DMS 273 treated with DMSO at 0.1 percent for 48 hours (cell line): ENCODE measurements at regions not wholly inside any gene's neighbourhood (a gene's known extent, or its start where the extent isn't known, plus 50 kb on each side); places are given as distances from the start of the nearest gene placed in this dataset.

Experiments used
- DNase-seq: peaks from one replicate; lab custom pipeline; 2025; lab: John Stamatoyannopoulos, UW

DNA sequence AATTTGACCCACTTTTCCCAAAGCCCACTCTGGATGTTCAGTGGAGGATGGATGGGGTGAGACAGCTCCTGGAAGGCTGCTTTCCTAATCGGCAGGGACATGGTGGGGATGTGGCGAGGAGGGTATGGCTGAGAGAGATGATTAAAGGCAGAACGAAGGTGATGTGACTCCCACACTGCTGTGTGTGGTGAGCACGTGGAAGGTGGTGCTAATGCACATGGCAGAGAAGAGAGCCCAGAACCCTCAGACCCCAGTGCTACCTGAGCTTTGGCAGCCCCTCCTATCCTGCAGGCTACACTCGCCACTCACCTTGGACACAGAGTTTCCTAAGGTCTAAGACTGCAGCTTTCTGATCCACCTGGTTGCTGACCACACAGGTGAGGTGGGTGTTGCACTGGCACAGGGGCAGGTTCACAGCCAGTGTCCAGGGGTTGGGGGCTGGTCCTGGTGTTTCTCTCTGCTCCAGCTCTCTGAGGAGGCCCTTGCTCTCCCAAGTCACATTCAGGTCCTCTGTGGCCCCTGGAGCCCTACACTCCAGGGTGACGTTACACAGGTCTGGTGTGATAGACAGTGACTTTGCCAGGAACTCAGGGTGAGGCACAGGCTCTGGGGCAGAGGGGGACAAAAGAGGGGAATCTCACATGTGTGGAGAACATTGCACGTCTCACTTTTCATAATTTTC is 151.4 kb upstream of the ETV3 start:
- no peak for DNase-seq

DNA sequence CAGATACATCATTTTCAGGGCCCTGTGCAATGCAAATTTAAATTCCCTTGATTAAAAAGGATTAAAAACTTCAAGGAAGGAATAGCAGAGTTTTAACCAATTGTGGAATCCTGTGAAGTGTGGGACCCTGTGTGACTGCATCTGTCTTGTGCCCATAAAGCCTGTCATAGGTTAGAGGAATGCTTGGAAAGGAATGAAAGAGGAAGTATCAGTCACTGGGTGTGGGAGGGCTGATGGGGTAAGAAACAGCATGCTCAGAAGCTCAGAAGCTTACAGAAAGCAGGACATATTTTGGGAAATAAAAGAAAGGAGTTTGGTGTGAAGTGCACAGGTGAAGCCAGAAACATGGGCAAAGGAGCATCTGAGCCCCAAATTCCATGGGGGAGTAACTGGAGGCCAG is 150.8 kb upstream of the ETV3 start:
- no peak for DNase-seq

DNA sequence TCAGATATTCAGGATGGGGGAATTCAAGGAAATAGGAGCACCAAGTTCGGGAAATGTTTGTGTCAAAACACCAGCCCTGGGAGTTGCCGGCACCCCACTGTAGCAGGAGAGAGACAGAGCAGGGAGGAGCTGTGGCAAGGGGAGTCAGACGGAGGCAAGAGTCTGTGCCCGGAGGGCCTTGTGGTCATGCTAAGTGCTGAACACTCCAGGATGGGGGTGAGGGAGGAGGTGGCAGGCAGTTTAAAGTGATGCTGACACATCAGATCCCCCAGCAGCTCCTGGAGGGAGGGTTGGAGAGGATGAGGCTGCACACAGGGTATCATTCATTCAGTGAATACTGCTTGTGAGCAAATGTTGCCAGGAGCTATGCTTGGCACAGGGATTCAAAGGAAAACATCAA is 150.3 kb upstream of the ETV3 start:
- DNase-seq, result no peak

DNA sequence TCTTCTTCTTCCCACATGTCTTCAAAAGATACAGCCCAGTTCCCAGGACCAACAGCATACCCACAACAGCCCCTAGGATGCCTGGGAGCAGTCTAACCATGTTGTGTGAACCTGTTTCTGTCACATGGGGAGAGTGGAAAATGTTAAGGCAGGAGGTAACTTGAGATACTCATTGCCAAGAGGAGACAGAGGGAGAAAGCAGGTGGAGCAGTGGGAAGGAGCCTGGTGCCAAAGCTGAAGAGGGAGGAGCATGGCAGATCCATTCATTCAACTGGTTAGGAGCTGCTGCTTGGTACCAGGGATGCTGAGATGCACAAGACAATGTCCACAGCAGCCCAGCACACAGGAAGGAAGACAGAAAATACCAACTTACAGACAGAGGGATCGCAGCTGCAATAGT is 149.8 kb upstream of the ETV3 start:
- no peak for DNase-seq

DNA sequence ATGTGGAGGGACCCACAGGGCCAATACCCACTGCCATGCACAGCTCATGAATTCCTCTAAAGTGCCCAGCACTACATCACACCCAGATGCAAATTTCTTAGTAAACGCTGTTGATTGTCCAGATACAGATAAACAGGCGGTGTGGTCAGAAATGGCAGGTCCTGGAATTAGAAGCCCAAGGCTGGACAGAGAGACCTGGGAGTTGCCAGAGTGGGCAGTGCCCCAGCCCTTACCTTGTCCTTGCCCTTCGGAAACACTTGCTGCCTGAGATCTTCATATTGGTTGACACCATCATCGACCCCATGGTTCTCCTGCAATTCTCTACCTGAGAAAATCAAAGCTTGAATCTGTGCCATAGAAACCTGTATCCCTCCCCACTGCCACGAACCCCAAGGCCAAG is 149.3 kb upstream of the ETV3 start:
- DNase-seq, result no peak

DNA sequence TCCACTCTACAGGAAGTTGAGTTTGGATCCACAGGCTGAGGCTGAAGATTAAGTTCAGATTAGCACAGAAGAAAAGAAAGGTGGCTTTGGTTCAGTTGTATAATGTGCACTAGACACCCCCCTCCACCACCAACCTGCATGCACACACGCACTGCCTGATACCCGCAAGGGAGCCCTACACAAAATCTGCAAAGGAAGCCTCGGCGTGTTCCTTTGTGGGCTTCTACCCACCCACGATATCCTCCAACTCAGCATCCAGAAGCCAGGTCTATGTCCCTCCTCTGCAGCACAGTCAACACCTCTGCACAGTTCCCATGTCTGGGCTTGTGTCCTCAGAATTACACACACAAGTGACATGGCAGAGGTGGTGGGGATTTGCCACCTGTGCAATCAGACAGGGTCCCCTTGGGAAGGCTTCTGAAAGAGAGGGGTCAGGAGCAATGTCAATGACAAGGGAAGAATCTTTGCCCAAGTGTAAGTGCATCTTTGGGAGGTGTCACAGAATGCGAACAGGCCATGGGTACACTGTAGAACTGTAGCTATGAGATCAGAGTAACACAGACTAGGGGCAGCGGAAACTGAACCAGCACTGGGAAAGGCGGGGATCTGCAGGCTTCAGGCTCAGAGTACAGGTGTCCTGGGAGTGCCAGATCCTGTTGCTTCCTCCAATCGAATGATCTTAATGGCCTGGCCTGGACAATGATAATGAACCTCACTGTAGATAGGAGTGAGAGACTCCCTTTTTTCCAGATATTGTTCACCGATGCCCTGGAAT is 148.6 kb upstream of the ETV3 start:
- no peak for DNase-seq

DNA sequence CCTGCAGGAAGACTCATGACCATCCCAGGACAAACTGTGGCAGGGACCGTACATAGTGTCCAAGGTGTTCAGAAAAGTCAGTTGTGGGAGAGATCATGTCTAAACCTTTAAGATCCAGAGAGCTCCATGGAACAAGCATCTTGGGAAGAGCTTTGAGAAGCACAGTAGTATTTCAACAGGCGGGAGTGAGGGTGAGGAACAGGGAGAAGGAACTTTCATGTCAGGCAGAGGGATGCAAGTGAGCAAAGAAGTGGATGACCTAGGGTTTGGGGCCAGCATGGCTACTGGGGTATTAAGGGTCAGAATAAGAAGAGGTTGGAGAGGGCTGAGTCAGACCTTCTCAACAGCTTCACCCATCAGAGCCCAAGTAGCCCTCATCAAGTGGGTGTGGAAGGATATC is 147.9 kb upstream of the ETV3 start:
- no peak for DNase-seq

DNA sequence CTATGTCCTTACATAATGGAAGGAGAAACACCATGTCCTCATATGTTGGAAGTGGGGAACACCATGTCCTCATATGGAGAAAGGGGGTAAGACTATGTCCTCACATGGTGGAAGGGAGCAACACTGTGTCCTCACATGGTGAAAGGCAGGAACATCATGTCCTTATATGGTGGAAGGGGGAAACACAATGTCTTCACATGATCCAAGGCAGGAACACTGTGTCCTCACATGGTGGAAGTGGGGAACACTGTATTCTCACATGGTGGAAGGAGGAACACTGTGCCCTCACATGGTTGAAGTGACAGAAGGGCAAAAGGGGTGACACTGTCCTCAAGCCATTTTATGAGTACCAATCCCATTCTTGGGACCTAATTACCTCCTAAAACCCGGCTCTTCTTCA is 146.3 kb upstream of the ETV3 start:
- DNase-seq, result no peak

DNA sequence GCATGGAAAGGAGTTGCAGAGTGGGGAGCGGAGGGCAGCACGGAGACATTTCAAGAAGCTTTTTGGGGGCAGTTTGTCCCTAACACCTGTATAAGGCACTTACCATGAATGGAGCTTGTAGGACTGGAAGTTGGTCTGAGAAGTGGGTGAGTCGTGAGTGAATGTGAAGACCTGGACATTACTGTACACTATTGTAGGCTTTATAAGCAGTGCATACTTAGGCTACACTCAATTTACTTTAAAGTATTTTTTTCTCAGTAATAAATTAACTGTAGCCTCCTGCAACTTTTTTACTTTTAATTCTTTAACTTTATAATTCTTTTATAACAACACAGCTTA is 141.6 kb upstream of the ETV3 start:
- no peak for DNase-seq

DNA sequence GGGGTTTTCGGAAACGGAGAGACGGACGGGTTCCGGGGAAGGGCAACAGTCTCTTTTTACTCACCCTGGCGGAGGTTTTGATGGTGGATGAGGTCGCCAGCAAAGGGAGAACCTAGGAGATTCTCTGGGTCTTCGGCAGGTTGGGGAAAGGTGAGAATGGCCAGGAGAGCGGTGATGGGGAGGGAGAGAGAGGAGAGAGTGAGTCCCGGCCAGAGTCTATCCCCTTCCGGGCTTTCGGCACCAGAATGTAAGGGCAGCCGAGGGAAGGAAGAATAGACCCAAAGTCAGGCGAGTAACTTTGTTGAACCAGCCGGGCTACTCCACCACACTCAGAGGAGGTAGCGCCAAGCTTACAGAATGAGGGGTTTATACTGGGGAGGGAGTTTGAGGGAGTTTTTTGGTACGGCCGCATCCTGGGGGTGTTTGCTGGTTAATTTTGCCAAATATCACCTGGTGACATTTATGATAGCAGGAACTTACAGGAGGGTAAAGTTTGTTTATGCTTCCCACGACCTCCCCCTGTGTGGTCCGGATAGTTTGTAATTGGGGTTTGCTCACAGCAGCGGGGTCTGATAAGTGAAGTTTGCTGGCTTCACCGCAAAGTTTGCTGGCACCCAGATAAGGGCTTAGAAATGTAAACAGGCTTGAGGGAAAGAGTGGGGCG is 141.1 kb upstream of the ETV3 start:
- DNase-seq, result no peak

DNA sequence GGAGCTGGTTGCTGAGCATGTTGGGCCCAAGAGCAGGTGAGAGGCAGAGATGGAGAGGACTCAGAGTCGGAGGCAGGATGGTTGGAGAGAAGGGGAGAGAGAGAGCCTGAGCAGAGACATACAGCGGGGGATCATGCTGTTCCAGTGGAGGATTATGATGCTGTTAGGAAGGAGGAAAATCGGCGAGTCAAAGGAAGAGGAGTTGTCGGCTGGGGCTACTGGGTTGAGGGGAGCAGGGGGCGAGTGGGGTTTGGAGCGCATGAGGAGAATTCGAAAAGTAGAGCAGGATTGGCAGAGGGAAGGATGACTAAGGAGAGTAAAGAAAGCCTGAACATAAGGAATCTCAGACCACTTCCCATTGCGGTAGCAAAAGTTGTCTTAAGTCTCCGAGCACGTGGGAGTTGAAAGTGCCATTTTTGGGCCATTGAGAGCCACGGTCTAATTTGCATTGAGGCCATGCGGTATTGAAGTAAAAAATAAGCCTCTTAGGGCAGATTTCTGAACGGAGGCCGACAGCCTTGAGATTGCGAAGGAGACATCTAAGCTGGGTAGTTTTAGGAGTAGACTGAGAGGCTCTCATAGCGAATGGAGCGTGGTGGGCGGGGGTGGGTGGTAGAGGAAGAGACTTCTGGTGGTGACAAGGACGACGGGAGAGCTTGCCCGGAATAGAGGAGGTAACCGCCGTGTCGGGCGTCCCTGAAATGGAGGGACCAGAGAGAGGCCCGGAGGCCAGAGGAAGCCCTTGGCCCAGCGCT is 140.4 kb upstream of the ETV3 start:
- DNase-seq, result no peak

DNA sequence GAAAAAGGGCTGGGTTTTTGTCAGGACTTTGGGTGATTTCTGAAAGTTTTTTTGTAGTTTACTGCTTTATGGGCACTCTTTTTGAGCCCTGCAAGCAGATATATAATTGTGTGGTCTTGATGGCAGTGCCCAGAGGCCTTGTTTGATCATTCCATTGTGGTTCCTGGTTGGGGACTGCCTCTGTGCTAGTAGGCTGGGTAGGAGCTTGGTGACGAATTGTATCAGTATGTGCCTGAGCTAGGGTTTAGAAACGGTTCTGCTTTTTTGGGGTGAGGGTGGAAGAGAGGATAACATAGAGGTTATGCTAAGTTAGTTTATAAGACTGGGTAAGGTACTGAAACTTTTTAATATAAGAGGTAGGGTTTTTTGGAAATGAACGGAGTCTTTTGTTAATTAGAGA is 139.7 kb upstream of the ETV3 start:
- DNase-seq, result no peak

DNA sequence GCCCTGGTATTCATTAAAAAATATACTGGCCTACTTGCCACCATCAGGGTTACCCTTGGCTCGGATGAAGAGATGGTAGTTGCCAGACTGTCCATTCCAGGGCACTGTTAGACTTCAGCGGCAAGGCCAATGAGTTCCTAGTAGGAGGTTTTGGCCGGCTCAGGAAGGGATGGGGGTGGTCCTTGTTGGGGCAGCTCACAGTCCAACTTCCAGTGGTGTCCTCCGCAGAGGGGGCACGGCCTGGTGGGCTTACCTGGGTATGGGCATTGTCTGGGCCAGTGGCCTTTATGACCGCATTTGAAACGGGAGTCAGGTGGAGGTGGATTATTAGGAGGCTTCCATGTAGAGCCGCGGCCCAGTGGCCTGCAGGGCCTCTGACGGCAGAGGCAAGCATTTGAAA is 139.1 kb upstream of the ETV3 start:
- DNase-seq, result no peak

DNA sequence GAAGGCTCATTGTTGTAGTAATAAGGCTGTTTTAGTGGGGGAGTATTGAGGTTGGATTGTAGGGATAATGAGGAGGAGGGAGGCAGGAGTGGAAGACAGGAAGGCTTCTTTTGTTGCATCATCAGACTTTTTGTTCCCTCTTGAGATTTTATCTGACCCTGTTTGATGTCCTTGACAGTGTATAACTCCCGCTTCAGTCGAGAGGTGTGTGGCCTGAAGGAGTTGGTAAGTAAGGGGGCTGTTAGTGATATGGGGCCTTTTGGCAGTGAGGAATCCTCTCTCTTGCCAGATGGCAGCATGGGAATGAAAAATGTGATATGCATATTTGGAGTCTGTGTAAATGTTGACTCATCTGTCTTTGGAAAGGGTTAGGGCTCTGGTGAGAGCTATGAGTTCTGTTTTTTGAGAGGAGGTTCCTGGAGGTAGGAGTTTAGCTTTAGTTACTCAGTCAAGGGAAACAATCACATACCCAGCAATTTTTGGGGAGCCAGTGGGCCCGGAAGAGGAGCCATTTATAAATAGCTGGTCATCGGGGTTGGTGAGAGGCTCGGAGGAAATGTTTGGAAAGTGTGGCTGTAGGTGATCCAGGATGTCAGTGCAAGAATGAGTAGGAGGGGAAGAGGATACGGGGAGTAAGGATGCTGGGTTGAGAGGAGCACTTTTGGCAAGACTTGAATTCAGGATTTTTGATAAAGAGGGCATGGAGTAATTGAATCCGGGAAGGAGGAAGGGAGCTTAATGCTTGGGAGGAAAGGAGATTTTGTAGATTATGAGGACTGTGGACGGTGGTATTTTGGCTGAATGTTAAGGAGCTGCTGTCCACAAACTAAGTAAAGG is 136.7 kb upstream of the ETV3 start:
- peak; percentile 16 for DNase-seq

DNA sequence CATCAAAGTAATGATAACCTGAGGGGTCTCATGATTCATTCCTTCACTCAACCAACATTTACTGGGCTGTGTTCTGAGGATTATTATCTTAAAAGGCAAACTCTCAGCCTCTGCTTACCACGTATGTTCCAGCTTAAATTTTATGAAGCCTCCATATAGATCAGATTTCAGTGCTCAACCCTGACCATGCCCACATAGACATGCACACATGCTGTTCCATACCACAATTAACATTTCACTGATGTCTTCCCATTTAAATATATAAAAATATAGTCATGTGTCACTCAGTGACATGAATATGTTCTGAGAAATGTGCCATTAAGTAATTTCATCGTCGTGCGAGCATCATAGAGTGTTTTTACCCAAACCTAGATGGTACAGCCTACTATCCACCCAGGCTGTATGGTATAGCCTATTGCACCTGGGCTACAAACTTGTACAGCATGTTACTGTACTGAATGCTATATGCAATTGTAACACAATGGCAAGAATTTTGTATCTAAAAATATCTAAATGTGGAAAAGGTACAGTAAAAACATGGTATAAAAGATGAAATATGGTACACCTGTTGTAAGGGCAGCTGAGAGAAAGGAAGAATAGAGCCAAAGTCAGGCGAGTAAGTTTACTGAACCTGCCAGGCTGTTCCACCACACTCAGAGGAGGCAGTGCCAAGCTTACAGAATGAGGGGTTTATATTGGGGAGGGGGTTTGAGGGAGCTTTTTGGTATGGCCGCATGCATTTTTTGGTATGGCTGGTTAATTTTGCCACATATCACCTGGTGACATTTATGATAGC is 134.7 kb upstream of the ETV3 start:
- no peak for DNase-seq

DNA sequence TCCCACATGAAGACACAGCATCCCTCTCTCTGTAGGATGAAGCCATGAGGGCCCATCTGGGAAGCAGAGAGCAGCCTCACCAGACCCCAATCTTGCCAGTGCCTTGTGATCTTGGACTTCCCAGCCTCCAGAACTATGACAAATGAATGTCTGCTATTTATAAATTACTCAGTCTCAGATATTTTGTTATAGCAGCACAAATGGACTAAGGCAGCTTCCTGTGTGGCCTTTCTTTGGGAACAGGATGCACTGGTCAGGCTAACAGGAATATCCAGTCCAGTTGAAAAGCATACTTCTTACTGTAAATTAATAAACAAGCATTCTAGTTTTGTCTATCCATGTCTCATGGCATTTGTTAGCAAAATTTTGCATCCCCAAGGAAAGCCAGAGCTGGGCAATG is 134.1 kb upstream of the ETV3 start:
- no peak for DNase-seq

DNA sequence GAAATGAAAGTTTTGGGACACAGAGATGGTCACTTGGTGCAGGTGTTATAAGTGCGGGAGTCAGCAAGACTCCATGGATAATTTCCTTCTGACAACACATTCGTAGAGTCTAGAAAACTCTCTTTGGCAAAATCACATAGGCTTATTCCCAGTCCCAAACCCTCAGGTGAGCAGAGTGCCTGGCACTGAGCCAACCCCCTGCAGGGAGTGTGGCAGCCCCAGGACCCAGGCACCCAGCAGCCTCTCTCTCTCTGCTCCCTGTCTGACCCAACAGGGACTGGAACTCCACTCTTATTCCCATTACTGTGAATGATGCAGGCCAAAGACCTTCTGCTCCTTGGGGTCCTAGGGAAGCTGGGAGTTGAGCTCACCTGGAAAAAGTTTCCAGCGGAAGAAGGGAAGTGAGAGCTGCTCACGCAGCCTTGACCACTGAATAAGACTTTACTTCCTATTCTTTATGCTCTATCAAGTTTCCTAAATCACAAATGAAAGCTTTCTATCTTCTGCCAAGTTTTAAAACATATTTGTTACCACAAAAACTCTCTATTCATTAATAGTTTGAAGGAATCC is 132.6 kb upstream of the ETV3 start:
- DNase-seq, result no peak

DNA sequence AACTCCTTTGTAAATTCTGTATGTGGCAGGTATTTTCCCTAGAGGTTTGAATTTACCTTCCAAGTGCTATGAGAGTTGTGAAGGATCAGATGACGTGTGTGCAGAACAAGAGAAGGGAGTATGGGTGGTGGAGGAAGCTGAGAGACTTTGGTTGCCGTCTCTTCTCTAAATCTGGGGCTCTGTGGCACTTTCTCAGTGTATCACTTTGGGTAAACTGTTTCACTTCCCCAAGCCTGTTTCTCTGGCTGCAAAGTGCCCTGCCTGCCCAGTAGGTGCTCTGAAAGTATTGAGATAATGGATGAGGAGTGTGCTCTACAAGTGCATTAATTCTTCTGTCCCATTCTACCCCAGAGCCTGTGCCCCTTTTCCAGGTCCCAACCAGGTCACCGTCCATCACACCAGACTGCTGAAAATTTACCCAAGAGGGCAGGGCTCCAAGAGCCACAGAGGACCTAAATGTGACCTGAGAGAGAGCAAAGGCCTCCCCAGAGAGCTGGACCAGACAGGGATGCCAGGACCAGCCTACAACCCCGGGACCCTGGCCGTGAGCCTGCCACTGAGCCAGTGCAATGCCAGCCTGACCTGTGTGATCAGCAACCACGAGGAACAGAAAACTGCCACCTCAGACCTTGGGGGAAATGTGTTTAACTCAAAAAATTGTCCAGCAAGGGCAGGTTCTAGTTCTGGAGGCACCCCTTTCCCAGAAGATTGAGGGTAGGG is 131.6 kb upstream of the ETV3 start:
- DNase-seq, result no peak

DNA sequence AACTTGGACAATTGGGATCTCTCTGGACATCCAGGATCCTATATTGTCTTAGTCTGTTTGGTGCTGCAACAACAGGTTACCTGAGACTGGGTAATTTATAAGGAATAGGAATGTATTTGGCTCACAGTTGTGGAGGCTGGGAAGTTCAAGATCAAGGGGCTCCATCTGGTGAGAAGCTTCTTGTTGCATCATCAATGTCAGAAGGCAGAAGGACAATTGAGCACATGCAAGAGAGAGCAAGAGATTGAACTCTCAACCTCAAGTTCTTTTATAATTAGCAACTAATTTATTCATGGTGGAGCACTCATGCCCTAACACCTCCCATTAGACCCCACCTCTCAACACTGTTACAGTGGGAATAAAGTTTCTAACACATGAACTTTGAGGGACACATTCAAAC is 124.7 kb upstream of the ETV3 start:
- DNase-seq, result no peak

DNA sequence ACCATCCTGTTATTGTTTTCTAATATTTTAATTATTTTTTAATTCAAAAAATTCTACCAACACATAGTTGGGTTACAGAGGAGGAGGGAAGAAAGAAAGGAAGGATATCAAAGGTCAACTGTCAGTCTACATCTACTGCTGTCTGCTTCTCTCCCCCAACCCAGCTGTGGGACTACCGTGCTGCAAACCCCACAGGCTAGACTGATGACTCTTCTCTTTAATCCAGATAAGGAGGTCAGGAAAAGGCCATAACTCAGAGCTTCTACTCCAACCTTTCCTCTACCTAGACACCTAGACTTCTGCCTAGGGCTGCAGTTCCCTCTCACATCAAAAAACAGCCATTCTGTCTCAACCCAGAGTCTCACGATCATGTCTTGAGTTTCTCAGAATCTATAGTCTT is 124.2 kb upstream of the ETV3 start:
- DNase-seq, result no peak
